Pancreas (tissue), 10 donors: ENCODE measurements at regions not wholly inside any gene's neighbourhood (a gene's known extent, or its start where the extent isn't known, plus 50 kb on each side); places are given as distances from the start of the nearest gene placed in this dataset.
A peak's percentile ranks its signal among the peaks of the same experiment; 100 is the strongest.

Experiments
- ATAC-seq, 4 donors: fragments of 200-7000 bp; cut with Tn5 transposase; one replicate each; pipeline versions ENCODE4 v1.8.0 to v1.9.1; 2020; ENCODE audit warnings: mild to moderate bottlenecking in 4 of 4, moderate library complexity in 4 of 4
- DNase-seq, 6 donors: peaks; one replicate each; pipeline ENCODE4 v3.0.0-alpha.2; 2020
- FAIRE-seq: peaks from 2 replicates; lab custom pipeline; 2012; peaks lifted over from hg19 to GRCh38; lab: Jason Lieb, UNC
- H3K27ac ChIP-seq, 4 donors: fragments of 200-600 bp; sonication (generic); 1 replicate in 3 of 4; 2 replicates in 1 of 4; pipeline versions ENCODE4 v1.5.0 to v1.8.0; 2020
- H3K27me3 ChIP-seq, 4 donors: fragments of 200-600 bp; one replicate each; pipeline ENCODE4 v1.8.0; 2021
- H3K36me3 ChIP-seq, 3 donors: fragments of 200-600 bp; sonication (generic) in 1 of 3; one replicate each; pipeline versions ENCODE4 v1.5.0 to v1.8.0; 2020 to 2021
- H3K4me1 ChIP-seq, 3 donors: fragments of 200-600 bp; one replicate each; pipeline ENCODE4 v1.8.0; 2021
- H3K4me3 ChIP-seq, 4 donors: fragments of 200-600 bp; sonication (generic) in 2 of 4; one replicate each; pipeline versions ENCODE4 v1.5.0 to v1.8.0; 2020 to 2021
- H3K9me3 ChIP-seq, 4 donors: fragments of 200-600 bp; one replicate each; pipeline ENCODE4 v1.8.0; 2021
- WGBS, 2 donors: extraction: QIAGEN DNeasy Blood & Tissue Kit; methylation state at CpG; one replicate each; pipeline ENCODE4 v1.1.7; 2013; 5-methylcytosine and 5-hydroxymethylcytosine counted together
- intact Hi-C, 3 donors: fragments of 100-400 bp; cut with DNase I; formaldehyde crosslinking; loops; one replicate each; pipeline versions ENCODE4 v1.11.1 to v1.14.2; 2022
- TF ChIP-seq, protein P1 (sequence below), 4 donors: fragments of 200-600 bp; sonication (generic) in 3 of 4; IDR thresholded peaks; one replicate each; pipeline versions ENCODE4 v1.5.0 to v1.8.0; 2021; ENCODE audit warnings: antibody characterized with exemption in 4 of 4
- donor health status: healthy with polysubstance abuse.
- donor health status: DM: no; HTN: no; CAD: no; lungs with moderate emphysema.
- donor health status: DM: no; HTN: no; CAD: no.
- donor health status: control.
- donor health status: control.
- donor health status: Bipolar disorder and iron deficiency.
- donor health status: DM: yes; HTN: yes; CAD: no.
- donor health status: DM: no; HTN: no; CAD: no.
- donor health status: DM: no; HTN: no; CAD: no.
- donor health status: DM: yes; HTN: yes; CAD: no.

DNA sequence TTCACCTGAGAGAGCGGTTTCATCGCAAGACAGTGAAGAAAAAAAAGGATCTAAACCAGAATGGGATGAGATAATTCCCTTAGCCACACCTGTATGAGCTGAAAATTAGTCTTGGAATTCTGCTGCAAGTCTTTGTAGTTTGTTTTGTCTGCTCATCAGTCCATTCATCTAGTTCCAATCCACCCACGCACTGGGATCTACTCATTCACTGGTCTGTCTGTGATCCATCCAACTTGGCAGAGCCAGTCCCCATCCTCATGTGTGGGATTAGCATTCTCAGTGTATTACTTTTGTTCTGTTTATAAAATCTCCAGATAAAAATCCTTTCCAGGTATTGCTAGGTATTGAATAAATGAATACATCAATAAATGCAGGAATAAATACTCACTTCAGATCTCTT, 266.5 kb upstream of the USP24 start:
- TF ChIP-seq, protein P1, sequence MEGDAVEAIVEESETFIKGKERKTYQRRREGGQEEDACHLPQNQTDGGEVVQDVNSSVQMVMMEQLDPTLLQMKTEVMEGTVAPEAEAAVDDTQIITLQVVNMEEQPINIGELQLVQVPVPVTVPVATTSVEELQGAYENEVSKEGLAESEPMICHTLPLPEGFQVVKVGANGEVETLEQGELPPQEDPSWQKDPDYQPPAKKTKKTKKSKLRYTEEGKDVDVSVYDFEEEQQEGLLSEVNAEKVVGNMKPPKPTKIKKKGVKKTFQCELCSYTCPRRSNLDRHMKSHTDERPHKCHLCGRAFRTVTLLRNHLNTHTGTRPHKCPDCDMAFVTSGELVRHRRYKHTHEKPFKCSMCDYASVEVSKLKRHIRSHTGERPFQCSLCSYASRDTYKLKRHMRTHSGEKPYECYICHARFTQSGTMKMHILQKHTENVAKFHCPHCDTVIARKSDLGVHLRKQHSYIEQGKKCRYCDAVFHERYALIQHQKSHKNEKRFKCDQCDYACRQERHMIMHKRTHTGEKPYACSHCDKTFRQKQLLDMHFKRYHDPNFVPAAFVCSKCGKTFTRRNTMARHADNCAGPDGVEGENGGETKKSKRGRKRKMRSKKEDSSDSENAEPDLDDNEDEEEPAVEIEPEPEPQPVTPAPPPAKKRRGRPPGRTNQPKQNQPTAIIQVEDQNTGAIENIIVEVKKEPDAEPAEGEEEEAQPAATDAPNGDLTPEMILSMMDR (IDR thresholded peaks at IDR 0.05), result no peak

GRCh38 chr1:55480029-55480795, 265.0 kb upstream of the USP24 start:
- H3K27me3 ChIP-seq, result no peaks in the 10 kb centered on the region
- peaks cover 0 to 6% (median 0%) of the 10 kb centered on the region in 3 donors for H3K4me1 ChIP-seq
- intact Hi-C loops, result no loop called here
- DNase-seq (no peak), ATAC-seq (peak in 1 of 4 donors; percentile 21), FAIRE-seq (no peak)
- H3K27ac ChIP-seq, result no peak overlapping the region
- 14 to 20% methylated on average over 2 of the region's 2 CpGs for WGBS, 2 donors
- TF ChIP-seq, protein P1 (IDR thresholded peaks at IDR 0.05), result no peak
- H3K4me3 ChIP-seq, result no peak overlapping the region
- no peaks in the 10 kb centered on the region for H3K36me3 ChIP-seq
- no peaks in the 10 kb centered on the region for H3K9me3 ChIP-seq

More for the DNA sequence above, 266.5 kb upstream of the USP24 start:
- H3K27ac ChIP-seq, result no peak overlapping the region
- intact Hi-C loops, result no loop called here
- no peaks in the 10 kb centered on the region for H3K36me3 ChIP-seq
- DNase-seq (no peak), ATAC-seq (no peak), FAIRE-seq (no peak)
- peaks cover 0 to 2% (median 0%) of the 10 kb centered on the region in 3 donors for H3K4me1 ChIP-seq
- H3K27me3 ChIP-seq, result no peaks in the 10 kb centered on the region
- WGBS, 2 donors, result 86 to 92% methylated on average over 3 of the region's 3 CpGs
- no peak overlapping the region for H3K4me3 ChIP-seq
- no peaks in the 10 kb centered on the region for H3K9me3 ChIP-seq

- ATAC-seq (peak in 1 of 4 donors; percentile 25), FAIRE-seq (no peak), DNase-seq (no peak)
- H3K27ac ChIP-seq, result no peak overlapping the region
- H3K4me3 ChIP-seq, result no peak overlapping the region
- H3K27me3 ChIP-seq, result no peaks in the 10 kb centered on the region
- TF ChIP-seq, protein P1 (IDR thresholded peaks at IDR 0.05), result no peak
- no peaks in the 10 kb centered on the region for H3K9me3 ChIP-seq
- intact Hi-C loops, result no loop called here
- no peaks in the 10 kb centered on the region for H3K36me3 ChIP-seq
- H3K4me1 ChIP-seq, result peaks cover 0 to 6% (median 0%) of the 10 kb centered on the region in 3 donors
- 78 to 82% methylated on average over 2 of the region's 2 CpGs for WGBS, 2 donors
Observed at GRCh38 chr1:55478742-55479141, 263.6 kb upstream of the USP24 start.

DNA sequence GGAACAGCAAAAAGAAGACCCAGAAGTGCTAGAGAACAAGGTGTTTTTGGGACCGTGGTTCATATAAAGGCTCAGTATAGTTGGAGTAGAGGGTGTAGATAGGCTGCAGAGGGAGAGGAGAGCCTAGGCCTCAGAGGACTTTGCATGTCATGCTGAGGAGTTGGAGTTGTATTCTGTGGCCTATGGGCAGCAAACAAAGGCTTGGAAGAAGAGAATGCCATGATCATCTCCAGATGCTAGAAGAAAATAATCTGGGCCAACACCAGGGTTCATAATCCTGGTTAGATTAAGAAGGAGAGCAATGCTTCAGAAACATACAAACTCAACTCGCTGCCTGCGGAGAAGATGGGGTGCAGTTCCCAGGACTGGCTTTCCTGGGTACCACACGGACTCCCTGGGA, 262.8 kb upstream of the USP24 start:
- ATAC-seq (no peak), DNase-seq (no peak), FAIRE-seq (no peak)
- TF ChIP-seq, protein P1 (IDR thresholded peaks at IDR 0.05), result no peak
- Histone ChIP-seq H3K4me1 (peaks cover 0 to 6% (median 0%) of the 10 kb centered on the region in 3 donors), H3K4me3 (no peak overlapping the region), H3K9me3 (no peaks in the 10 kb centered on the region), H3K27me3 (no peaks in the 10 kb centered on the region), H3K36me3 (no peaks in the 10 kb centered on the region), H3K27ac (no peak overlapping the region)
- 91 to 93% methylated on average over 4 of the region's 4 CpGs for WGBS, 2 donors
- intact Hi-C loops, result no loop called here

DNA sequence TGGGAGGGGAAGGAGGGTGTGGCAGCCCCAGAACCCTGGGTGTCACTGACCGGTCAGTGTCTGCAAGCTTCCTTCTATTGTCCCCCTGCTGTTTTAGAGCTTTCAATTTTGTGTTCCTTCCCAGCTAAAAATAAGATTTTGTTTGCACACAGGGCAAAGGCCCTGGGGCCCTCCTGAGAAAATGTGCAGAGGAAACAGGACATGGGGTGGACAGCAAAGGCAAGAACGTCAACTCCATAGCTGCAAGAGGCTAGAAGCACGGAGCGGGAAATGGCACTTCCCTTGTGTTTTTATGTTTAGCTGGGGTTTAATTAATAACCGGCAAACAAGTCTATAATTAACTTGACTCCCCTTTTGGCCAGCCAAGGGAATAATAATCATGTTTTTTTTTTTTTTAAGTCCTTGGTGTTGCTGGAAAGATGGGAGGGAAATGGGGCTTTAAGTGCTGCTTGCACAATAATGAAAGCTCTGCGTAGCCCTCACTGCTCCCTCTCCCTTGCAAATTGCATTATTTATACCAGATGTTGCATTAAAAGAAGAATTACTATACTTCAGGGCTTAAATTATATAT, 261.4 kb upstream of the USP24 start:
- Histone ChIP-seq H3K9me3 (no peaks in the 10 kb centered on the region), H3K36me3 (no peaks in the 10 kb centered on the region), H3K27ac (no peak overlapping the region), H3K27me3 (no peaks in the 10 kb centered on the region), H3K4me3 (no peak overlapping the region), H3K4me1 (peaks cover 0 to 6% (median 0%) of the 10 kb centered on the region in 3 donors)
- intact Hi-C loops, result no loop called here
- 28 to 34% methylated on average over 6 of the region's 6 CpGs for WGBS, 2 donors
- FAIRE-seq (no peak), ATAC-seq (peak in 3 of 4 donors; percentile 37 to 69 (median 45)), DNase-seq (no peak)
- TF ChIP-seq, protein P1 (IDR thresholded peaks at IDR 0.05), result no peak
